GM12878 (cell line): ENCODE measurements at regions not wholly inside any gene's neighbourhood (a gene's known extent, or its start where the extent isn't known, plus 50 kb on each side); places are given as distances from the start of the nearest gene placed in this dataset.

Source experiments
- ATAC-seq: fragments of 200-7000 bp; cut with Tn5 transposase; 3 replicates; pipeline ENCODE4 v1.9.1; 2020; ENCODE audit warnings: mild to moderate bottlenecking, moderate library complexity
- BruUV-seq: library from RNA; stranded (reverse); fragments of 400-500 nt; replicated peaks from 2 replicates; lab custom pipeline; 2021; lab: Mats Ljungman, UMichigan
- CTCF ChIA-PET: fragments of 300-600 bp; sonication (Branson Sonifier 250); formaldehyde crosslinking; extraction: SDS; loops from one replicate; lab custom pipeline; 2021; ENCODE audit warnings: inconsistent platforms; lab: Yijun Ruan, JAX
- POLR2A ChIA-PET: fragments of 350-600 bp; formaldehyde crosslinking; extraction: SDS; loops from one replicate; lab custom pipeline; 2021; ENCODE audit warnings: inconsistent platforms; lab: Charles Lee
- RAD21 ChIA-PET: fragments of 300-600 bp; sonication (Branson Sonifier 250); formaldehyde crosslinking; loops from one replicate; lab custom pipeline; 2023; ENCODE audit warnings: antibody characterized with exemption; ENCODE audit not compliant: unreplicated experiment; lab: Charles Lee
- SMC1A ChIA-PET: fragments of 300-600 bp; sonication (Branson Sonifier 250); formaldehyde crosslinking; loops from one replicate; lab custom pipeline; 2023; ENCODE audit not compliant: unreplicated experiment, uncharacterized antibody; lab: Charles Lee
- DNase-seq: peaks from one replicate; pipeline ENCODE4 v3.0.0-alpha.2; 2011; ENCODE audit warnings: low read depth, low spot score
- FAIRE-seq: peaks from 3 replicates; lab custom pipeline; 2011; peaks lifted over from hg19 to GRCh38; lab: Jason Lieb, UNC
- H2AFZ ChIP-seq: 2 replicates; pipeline ENCODE4 v1.6.0; 2011; ENCODE audit warnings: low read depth, low read length, control low read depth; ENCODE audit not compliant: control insufficient read depth
- H3K27ac ChIP-seq: 2 replicates; pipeline ENCODE4 v1.5.1; 2011; ENCODE audit warnings: control low read depth; ENCODE audit not compliant: control insufficient read depth, insufficient read depth
- H3K27me3 ChIP-seq, 2 experiments: replicated peaks in 1 of 2; 2 replicates each; pipeline versions ENCODE4 v1.6.0 to v1.6.1; 2011; ENCODE audit warnings: low read length in 1 of 2; ENCODE audit not compliant: control insufficient read depth in 2 of 2, insufficient read depth in 2 of 2
- H3K36me3 ChIP-seq, 2 experiments: 2 replicates each; pipeline ENCODE4 v1.5.1; 2011; ENCODE audit warnings: low read length in 1 of 2; ENCODE audit not compliant: control insufficient read depth in 2 of 2, insufficient read depth in 2 of 2
- H3K4me1 ChIP-seq: 2 replicates; pipeline ENCODE4 v1.6.1; 2011; ENCODE audit warnings: mild to moderate bottlenecking, low read length, moderate library complexity, mixed read lengths; ENCODE audit not compliant: control insufficient read depth, insufficient read depth
- H3K4me2 ChIP-seq: 2 replicates; pipeline ENCODE4 v1.6.0; 2011; ENCODE audit warnings: control low read depth; ENCODE audit not compliant: control insufficient read depth, insufficient read depth
- H3K4me3 ChIP-seq: fragments of 200-600 bp; sonication (generic); 2 replicates; pipeline ENCODE4 v1.5.1; 2016
- H3K79me2 ChIP-seq: 2 replicates; pipeline ENCODE4 v1.6.0; 2011; ENCODE audit warnings: low read length; ENCODE audit not compliant: control insufficient read depth, insufficient read depth
- H3K9ac ChIP-seq: 2 replicates; pipeline ENCODE4 v1.8.0; 2011; ENCODE audit warnings: low read length, control low read depth, mixed read lengths; ENCODE audit not compliant: control insufficient read depth, insufficient read depth
- H3K9me3 ChIP-seq: replicated peaks from 3 replicates; pipeline ENCODE4 v1.5.1; 2011; ENCODE audit warnings: mild to moderate bottlenecking, low read length; ENCODE audit not compliant: control insufficient read depth, insufficient read depth
- H4K20me1 ChIP-seq: 2 replicates; pipeline ENCODE4 v1.6.0; 2011; ENCODE audit not compliant: control insufficient read depth, insufficient read depth
- BHLHE40 ChIP-seq, 2 experiments: fragments of 450-650 bp in 1 of 2; IDR thresholded peaks; 2 replicates each; pipeline ENCODE4 v1.6.1; 2011 to 2017; ENCODE audit warnings: low read depth in 2 of 2, borderline replicate concordance in 1 of 2, improper control_type of control experiment in 1 of 2, low read length in 1 of 2, mild to moderate bottlenecking in 1 of 2
- DPF2 ChIP-seq: fragments of 450-650 bp; IDR thresholded peaks from 2 replicates; pipeline ENCODE4 v1.6.1; 2017; ENCODE audit warnings: mild to moderate bottlenecking
- SUPT20H ChIP-seq: IDR thresholded peaks from 2 replicates; pipeline ENCODE4 v1.6.1; 2011; ENCODE audit warnings: low read depth, mild to moderate bottlenecking, low read length, moderate library complexity, borderline replicate concordance; ENCODE audit not compliant: control insufficient read depth
- ZBTB33 ChIP-seq: fragments of 450-650 bp; IDR thresholded peaks from 2 replicates; pipeline ENCODE4 v1.6.1; 2017; ENCODE audit warnings: mild to moderate bottlenecking
- WGBS: methylation state at CpG from one replicate; pipeline ENCODE4 v1.1.6; 2016; ENCODE audit warnings: low lambda C conversion rate; ENCODE audit not compliant: insufficient replicate concordance, insufficient coverage; ENCODE audit errors: missing lambda C conversion rate; 5-methylcytosine and 5-hydroxymethylcytosine counted together
- in situ Hi-C: fragments of 300-500 bp; cut with MboI; formaldehyde crosslinking; loops from 9 replicates; pipeline ENCODE4 v1.14.3; 2018; ENCODE audit warnings: mixed read lengths
- intact Hi-C: fragments of 100-400 bp; cut with micrococcal nuclease; formaldehyde crosslinking; loops from one replicate; pipeline ENCODE4 v1.14.2; 2022; ENCODE audit not compliant: unreplicated experiment
- TF ChIP-seq, protein P1 (sequence below): fragments of 450-650 bp; formaldehyde crosslinking; IDR thresholded peaks from 2 replicates; pipeline ENCODE4 v1.4.0; 2022; ENCODE audit warnings: mild to moderate bottlenecking, moderate library complexity

DNA sequence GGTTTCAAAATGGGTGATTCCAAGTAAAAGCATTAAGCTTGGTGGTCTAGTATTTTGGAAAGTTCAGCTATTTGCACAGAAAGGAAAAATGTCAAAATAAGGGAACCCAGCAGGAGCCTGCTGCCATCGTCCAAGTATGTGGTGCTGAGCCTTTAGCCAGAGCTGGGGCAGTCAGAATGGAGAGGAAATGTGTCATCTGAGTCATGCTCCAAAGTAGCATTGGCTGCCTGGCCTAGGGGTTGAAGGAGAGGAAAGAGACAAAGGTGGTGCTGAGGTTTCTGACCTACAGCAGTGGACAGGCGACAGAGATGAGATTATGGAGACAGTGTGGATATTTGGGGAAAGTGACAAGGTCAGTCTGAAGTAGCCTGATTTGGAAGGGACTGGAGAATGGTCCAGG lies 103.9 kb downstream of the PLCE1 start:
- no peak for TF ChIP-seq SUPT20H
- no peak for TF ChIP-seq BHLHE40 (IDR thresholded peaks at IDR 0.05; ENCODE audit: borderline replicate concordance in 1 of 2, low read depth in 2 of 2, low read length in 1 of 2)
- TF ChIP-seq DPF2, result no peak
- no peak for TF ChIP-seq ZBTB33
- TF ChIP-seq, protein P1, sequence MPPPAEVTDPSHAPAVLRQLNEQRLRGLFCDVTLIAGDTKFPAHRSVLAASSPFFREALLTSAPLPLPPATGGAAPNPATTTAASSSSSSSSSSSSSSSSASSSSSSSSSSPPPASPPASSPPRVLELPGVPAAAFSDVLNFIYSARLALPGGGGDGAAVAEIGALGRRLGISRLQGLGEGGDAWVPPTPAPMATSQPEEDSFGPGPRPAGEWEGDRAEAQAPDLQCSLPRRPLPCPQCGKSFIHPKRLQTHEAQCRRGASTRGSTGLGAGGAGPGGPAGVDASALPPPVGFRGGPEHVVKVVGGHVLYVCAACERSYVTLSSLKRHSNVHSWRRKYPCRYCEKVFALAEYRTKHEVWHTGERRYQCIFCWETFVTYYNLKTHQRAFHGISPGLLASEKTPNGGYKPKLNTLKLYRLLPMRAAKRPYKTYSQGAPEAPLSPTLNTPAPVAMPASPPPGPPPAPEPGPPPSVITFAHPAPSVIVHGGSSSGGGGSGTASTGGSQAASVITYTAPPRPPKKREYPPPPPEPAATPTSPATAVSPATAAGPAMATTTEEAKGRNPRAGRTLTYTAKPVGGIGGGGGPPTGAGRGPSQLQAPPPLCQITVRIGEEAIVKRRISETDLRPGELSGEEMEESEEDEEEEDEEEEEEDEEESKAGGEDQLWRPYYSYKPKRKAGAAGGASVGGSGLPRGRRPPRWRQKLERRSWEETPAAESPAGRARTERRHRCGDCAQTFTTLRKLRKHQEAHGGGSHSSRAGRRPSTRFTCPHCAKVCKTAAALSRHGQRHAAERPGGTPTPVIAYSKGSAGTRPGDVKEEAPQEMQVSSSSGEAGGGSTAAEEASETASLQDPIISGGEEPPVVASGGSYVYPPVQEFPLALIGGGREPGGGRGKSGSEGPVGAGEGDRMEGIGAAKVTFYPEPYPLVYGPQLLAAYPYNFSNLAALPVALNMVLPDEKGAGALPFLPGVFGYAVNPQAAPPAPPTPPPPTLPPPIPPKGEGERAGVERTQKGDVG (CRISPR knock-in tag), result no peak
- TF ChIP-seq, all 136 proteins: peak for 0
- Histone ChIP-seq H3K36me3 (no peaks in the 10 kb centered on the region), H3K9ac (no peak overlapping the region), H3K4me3 (no peak overlapping the region), H3K27me3 (no peaks in the 10 kb centered on the region), H3K79me2 (no peaks in the 10 kb centered on the region), H3K4me2 (no peak overlapping the region), H2AFZ (no peak overlapping the region), H3K27ac (no peak overlapping the region), H3K4me1 (no peaks in the 10 kb centered on the region), H4K20me1 (no peaks in the 10 kb centered on the region), H3K9me3 (no peaks in the 10 kb centered on the region)
- in situ Hi-C loops, result no loop called here
- SMC1A ChIA-PET, result interaction anchor here (0.9 kb wide), 1 partner anchor 13 kb away, joined by 3 read pairs; no protein-coding TSS in a partner anchor
- RAD21 ChIA-PET, result no interaction called here
- DNase-seq, result no peak
- 3% methylated on average over 2 of the region's 2 CpGs for WGBS
- CTCF ChIA-PET, result no interaction called here
- no peak for FAIRE-seq
- POLR2A ChIA-PET, result no interaction called here
- no peak for ATAC-seq
- intact Hi-C loops, result no loop called here
- no TSS peak for BruUV-seq
